ENCODE measurements at regions not wholly inside any gene's neighbourhood (a gene's known extent, or its start where the extent isn't known, plus 50 kb on each side); places are given as distances from the start of the nearest gene placed in this dataset.

DNA sequence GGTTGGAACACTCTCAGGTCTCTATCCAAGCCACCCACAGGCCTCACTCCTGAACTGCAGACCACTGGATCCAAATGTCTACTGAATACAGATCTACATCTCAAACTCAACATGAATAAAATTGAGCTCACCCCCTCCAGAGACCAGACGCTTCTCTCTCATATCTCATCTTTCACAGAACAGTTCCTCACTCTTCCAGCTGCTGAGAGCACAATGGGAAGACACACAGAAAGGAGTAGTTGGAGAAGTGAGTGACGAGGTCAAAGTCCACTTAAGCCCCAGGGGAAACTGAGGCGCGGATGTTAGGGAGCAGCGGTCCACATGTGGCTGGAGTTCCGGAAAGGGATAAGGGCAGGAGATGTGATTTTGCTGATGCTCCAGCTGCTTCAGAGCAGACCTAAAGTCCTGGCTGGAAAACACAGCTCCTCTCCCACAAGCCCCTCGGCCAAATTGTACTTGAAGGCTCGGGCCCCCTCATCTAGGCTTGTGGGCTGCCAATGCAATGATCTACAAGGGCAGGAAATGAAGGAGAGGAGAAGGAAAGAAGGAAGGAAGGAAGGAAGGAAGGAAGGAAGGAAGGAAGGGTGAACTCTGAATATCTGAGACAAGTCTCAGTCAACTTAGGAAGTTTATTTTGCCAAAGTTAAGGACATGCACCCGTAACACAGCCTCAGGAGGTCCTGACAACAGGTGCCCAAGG lies 211.2 kb upstream of the TLE3 start:
- TF ChIP-seq POLR2A (IDR thresholded peaks at IDR 0.05) (no peak), POLR2AphosphoS5 (IDR thresholded peaks at IDR 0.05) (no peak)
- TF ChIP-seq, protein P1, sequence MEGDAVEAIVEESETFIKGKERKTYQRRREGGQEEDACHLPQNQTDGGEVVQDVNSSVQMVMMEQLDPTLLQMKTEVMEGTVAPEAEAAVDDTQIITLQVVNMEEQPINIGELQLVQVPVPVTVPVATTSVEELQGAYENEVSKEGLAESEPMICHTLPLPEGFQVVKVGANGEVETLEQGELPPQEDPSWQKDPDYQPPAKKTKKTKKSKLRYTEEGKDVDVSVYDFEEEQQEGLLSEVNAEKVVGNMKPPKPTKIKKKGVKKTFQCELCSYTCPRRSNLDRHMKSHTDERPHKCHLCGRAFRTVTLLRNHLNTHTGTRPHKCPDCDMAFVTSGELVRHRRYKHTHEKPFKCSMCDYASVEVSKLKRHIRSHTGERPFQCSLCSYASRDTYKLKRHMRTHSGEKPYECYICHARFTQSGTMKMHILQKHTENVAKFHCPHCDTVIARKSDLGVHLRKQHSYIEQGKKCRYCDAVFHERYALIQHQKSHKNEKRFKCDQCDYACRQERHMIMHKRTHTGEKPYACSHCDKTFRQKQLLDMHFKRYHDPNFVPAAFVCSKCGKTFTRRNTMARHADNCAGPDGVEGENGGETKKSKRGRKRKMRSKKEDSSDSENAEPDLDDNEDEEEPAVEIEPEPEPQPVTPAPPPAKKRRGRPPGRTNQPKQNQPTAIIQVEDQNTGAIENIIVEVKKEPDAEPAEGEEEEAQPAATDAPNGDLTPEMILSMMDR (IDR thresholded peaks at IDR 0.05) = no peak
- Histone ChIP-seq H3K9me3 (no peaks in the 10 kb centered on the region), H3K4me1 (replicated peaks) (no peaks in the 10 kb centered on the region), H3K27me3 (replicated peaks; ENCODE audit: insufficient read depth) (no peaks in the 10 kb centered on the region), H3K27ac (no peak overlapping the region), H3K4me3 (no peak overlapping the region), H3K36me3 (no peaks in the 10 kb centered on the region)
- DNase-seq (ENCODE audit: low spot score) = no peak
- WGBS = 90% methylated on average over 9 of the region's 9 CpGs
- intact Hi-C loops (cut with DNase I) = no loop called here

DNA sequence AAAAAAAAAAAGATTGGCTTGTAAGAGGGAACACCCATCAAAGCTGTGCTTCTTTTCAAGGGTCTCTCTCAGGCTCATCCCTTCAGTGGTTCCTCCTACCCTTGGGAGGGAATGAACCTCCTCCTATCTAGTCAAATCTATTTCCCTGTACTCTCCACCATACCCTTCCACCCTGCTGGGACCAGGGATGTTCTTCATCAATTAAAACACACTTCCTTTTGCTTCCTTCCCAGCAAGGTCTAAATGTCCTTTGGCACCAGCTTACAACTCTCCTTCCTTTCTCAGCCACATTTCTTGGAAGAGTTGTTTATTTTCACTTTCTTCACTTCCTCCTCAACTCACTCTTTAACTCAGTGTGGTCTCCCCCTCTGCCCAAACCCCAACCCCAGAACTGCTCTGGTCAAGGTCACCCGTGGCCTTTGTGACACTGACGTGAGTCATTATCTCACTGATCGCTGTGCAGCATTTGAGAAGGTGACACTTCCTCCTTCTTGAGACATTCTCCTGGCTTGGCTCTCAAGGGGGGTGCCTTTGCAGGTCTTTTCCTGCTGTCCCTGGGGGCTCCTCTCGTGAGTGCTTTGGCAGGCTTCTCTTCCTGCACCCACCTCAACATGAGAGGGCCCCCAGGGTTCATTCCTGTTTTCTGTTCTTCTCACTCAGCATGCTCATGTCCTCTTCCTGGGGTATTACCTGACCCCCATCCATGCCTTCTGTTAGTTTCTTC lies 210.5 kb upstream of the TLE3 start:
- Histone ChIP-seq H3K27ac (no peak overlapping the region), H3K4me3 (no peak overlapping the region), H3K36me3 (no peaks in the 10 kb centered on the region), H3K27me3 (replicated peaks; ENCODE audit: insufficient read depth) (no peaks in the 10 kb centered on the region), H3K9me3 (no peaks in the 10 kb centered on the region), H3K4me1 (replicated peaks) (no peaks in the 10 kb centered on the region)
- no peak for DNase-seq (ENCODE audit: low spot score)
- TF ChIP-seq POLR2A (IDR thresholded peaks at IDR 0.05) = no peak
- TF ChIP-seq, protein P1 (IDR thresholded peaks at IDR 0.05) = no peak
- no peak for TF ChIP-seq POLR2AphosphoS5 (IDR thresholded peaks at IDR 0.05)
- 66% methylated on average over 4 of the region's 4 CpGs for WGBS
- intact Hi-C loops (cut with DNase I) = no loop called here

DNA sequence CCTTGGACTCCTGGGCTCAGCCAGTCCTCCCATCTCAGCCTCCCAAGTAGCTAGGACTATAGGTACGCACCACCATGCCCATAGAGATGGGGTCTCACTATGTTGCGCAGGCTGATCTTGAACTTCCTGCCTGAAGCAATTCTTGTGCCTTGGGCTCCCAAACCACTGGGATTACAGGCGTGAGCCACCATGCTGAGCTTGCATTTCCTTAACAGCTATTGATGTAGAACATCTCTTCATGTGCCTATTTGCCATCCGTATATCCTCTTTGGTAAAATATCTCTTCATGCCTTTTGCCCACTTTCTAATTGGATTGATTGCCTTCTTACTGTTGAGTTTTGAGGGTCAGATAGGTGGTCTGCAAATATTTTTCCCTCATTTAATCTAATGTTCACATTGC lies 208.9 kb upstream of the TLE3 start:
- no peaks in the 10 kb centered on the region for H3K27me3 ChIP-seq (replicated peaks; ENCODE audit: insufficient read depth)
- no peak for DNase-seq (ENCODE audit: low spot score)
- no peak for TF ChIP-seq POLR2AphosphoS5 (IDR thresholded peaks at IDR 0.05)
- no peak for TF ChIP-seq POLR2A (IDR thresholded peaks at IDR 0.05)
- TF ChIP-seq, protein P1 (IDR thresholded peaks at IDR 0.05) = no peak

GRCh38 chr15:70306081-70306480 lies 208.4 kb upstream of the TLE3 start:
- intact Hi-C loops (cut with DNase I) = no loop called here
- 57% methylated on average over 6 of the region's 6 CpGs for WGBS
- no peaks in the 10 kb centered on the region for H3K27me3 ChIP-seq (replicated peaks; ENCODE audit: insufficient read depth)
- no peaks in the 10 kb centered on the region for H3K36me3 ChIP-seq
- H3K9me3 ChIP-seq = no peaks in the 10 kb centered on the region
- H3K4me3 ChIP-seq = no peak overlapping the region
- no peak overlapping the region for H3K27ac ChIP-seq
- no peaks in the 10 kb centered on the region for H3K4me1 ChIP-seq (replicated peaks)
- TF ChIP-seq POLR2AphosphoS5 (IDR thresholded peaks at IDR 0.05) (no peak), POLR2A (IDR thresholded peaks at IDR 0.05) (no peak)
- DNase-seq (ENCODE audit: low spot score) = no peak

More for the DNA sequence above, 208.9 kb upstream of the TLE3 start:
- Histone ChIP-seq H3K27ac (no peak overlapping the region), H3K4me3 (no peak overlapping the region), H3K4me1 (replicated peaks) (no peaks in the 10 kb centered on the region), H3K9me3 (no peaks in the 10 kb centered on the region), H3K36me3 (no peaks in the 10 kb centered on the region)
- WGBS = 94% methylated on average over 4 of the region's 4 CpGs
- intact Hi-C loops (cut with DNase I) = no loop called here

DNA sequence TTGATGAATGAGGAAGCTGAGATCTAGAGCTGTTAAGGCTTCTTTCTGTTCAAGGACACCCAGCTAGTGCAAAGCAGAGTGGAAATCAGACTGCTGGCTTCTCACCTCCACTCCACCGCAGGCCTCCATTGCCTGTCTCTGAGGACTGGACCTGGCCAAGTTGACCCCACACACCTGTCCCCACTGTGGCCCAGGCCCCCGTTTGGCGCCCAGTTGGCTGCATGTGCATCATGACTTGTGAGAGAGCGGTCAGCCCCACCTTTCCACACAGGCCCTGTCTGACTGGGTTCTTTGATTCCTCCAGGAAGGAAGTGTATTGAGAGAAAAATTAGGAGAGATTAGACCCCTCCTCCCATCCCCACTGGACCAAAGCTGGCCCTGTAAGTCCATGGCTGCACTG lies 206.3 kb upstream of the TLE3 start:
- TF ChIP-seq POLR2AphosphoS5 (IDR thresholded peaks at IDR 0.05) (no peak), POLR2A (IDR thresholded peaks at IDR 0.05) (no peak)
- TF ChIP-seq, protein P1 (IDR thresholded peaks at IDR 0.05) = no peak
- Histone ChIP-seq H3K36me3 (no peaks in the 10 kb centered on the region), H3K4me1 (replicated peaks) (no peaks in the 10 kb centered on the region), H3K27ac (no peak overlapping the region), H3K9me3 (no peaks in the 10 kb centered on the region), H3K27me3 (replicated peaks; ENCODE audit: insufficient read depth) (no peaks in the 10 kb centered on the region), H3K4me3 (no peak overlapping the region)
- 97% methylated on average over 4 of the region's 4 CpGs for WGBS
- intact Hi-C loops (cut with DNase I) = no loop called here
- no peak for DNase-seq (ENCODE audit: low spot score)

Data from prostate gland (tissue), 2 donors.